ENCODE measurements at regions not wholly inside any gene's neighbourhood (a gene's known extent, or its start where the extent isn't known, plus 50 kb on each side); places are given as distances from the start of the nearest gene placed in this dataset.
"Not testable (repeated sequence)": the region's sequence is repeated elsewhere in the genome, so short reads cannot be mapped to it uniquely, and the experiment has no call there.

- H3K4me3 Mint-ChIP-seq = no peak overlapping the region
- peaks cover 6% of the 10 kb centered on the region for H3K27me3 Mint-ChIP-seq (ENCODE audit: low read depth)
- H3K27ac Mint-ChIP-seq = no peak overlapping the region
- peak; percentile 66 to 74 (median 66) for TF ChIP-seq CTCF (IDR thresholded peaks at IDR 0.05; ENCODE audit: unreplicated experiment in 3 of 3)
- peaks cover 8% of the 10 kb centered on the region for H3K4me1 Mint-ChIP-seq
- H3K36me3 Mint-ChIP-seq (ENCODE audit: low read depth) = no peaks in the 10 kb centered on the region
- H3K9me3 Mint-ChIP-seq = peaks cover 20% of the 10 kb centered on the region
These were observed 99.0 kb upstream of the SLC1A3 start for GRCh38 chr5:36507332-36507952.

GRCh38 chr5:36508331-36508730, 98.1 kb upstream of the SLC1A3 start:
- H3K27me3 Mint-ChIP-seq (ENCODE audit: low read depth); H3K4me3 Mint-ChIP-seq; H3K36me3 Mint-ChIP-seq (ENCODE audit: low read depth); H3K4me1 Mint-ChIP-seq; H3K27ac Mint-ChIP-seq: not testable (repeated sequence)
- H3K9me3 Mint-ChIP-seq = peaks cover 20% of the 10 kb centered on the region

GRCh38 chr5:36513647-36514046, 92.8 kb upstream of the SLC1A3 start:
- not testable (repeated sequence) for H3K27me3 Mint-ChIP-seq (ENCODE audit: low read depth); H3K4me3 Mint-ChIP-seq; H3K36me3 Mint-ChIP-seq (ENCODE audit: low read depth); H3K27ac Mint-ChIP-seq; H3K4me1 Mint-ChIP-seq
- peaks cover 16% of the 10 kb centered on the region for H3K9me3 Mint-ChIP-seq

- no peaks in the 10 kb centered on the region for H3K27me3 Mint-ChIP-seq (ENCODE audit: low read depth)
- H3K36me3 Mint-ChIP-seq (ENCODE audit: low read depth) = no peaks in the 10 kb centered on the region
- H3K27ac Mint-ChIP-seq = no peak overlapping the region
- no peak overlapping the region for H3K4me3 Mint-ChIP-seq
- H3K4me1 Mint-ChIP-seq = peaks cover 4% of the 10 kb centered on the region
- no peak for TF ChIP-seq CTCF (IDR thresholded peaks at IDR 0.05; ENCODE audit: unreplicated experiment in 3 of 3)
- H3K9me3 Mint-ChIP-seq = no peaks in the 10 kb centered on the region
These were observed 86.5 kb upstream of the SLC1A3 start for GRCh38 chr5:36519881-36520280.

GRCh38 chr5:36521219-36521618, 85.2 kb upstream of the SLC1A3 start:
- H3K36me3 Mint-ChIP-seq (ENCODE audit: low read depth) = no peaks in the 10 kb centered on the region
- H3K4me1 Mint-ChIP-seq = peaks cover 4% of the 10 kb centered on the region
- no peaks in the 10 kb centered on the region for H3K9me3 Mint-ChIP-seq
- no peak overlapping the region for H3K4me3 Mint-ChIP-seq
- H3K27ac Mint-ChIP-seq = no peak overlapping the region
- no peak for TF ChIP-seq CTCF (IDR thresholded peaks at IDR 0.05; ENCODE audit: unreplicated experiment in 3 of 3)
- no peaks in the 10 kb centered on the region for H3K27me3 Mint-ChIP-seq (ENCODE audit: low read depth)

GRCh38 chr5:36521838-36522745, 84.3 kb upstream of the SLC1A3 start:
- H3K27ac Mint-ChIP-seq = no peak overlapping the region
- no peak overlapping the region for H3K4me3 Mint-ChIP-seq
- peaks cover 4% of the 10 kb centered on the region for H3K4me1 Mint-ChIP-seq
- H3K36me3 Mint-ChIP-seq (ENCODE audit: low read depth) = no peaks in the 10 kb centered on the region
- TF ChIP-seq CTCF (IDR thresholded peaks at IDR 0.05; ENCODE audit: unreplicated experiment in 3 of 3) = no peak
- H3K27me3 Mint-ChIP-seq (ENCODE audit: low read depth) = no peaks in the 10 kb centered on the region
- no peaks in the 10 kb centered on the region for H3K9me3 Mint-ChIP-seq

- Mint-ChIP-seq H3K4me1 (peaks cover 4% of the 10 kb centered on the region), H3K4me3 (no peak overlapping the region), H3K27ac (no peak overlapping the region), H3K36me3 (ENCODE audit: low read depth) (no peaks in the 10 kb centered on the region), H3K27me3 (ENCODE audit: low read depth) (no peaks in the 10 kb centered on the region), H3K9me3 (no peaks in the 10 kb centered on the region)
- TF ChIP-seq CTCF (IDR thresholded peaks at IDR 0.05; ENCODE audit: unreplicated experiment in 3 of 3) = no peak
These were observed 83.7 kb upstream of the SLC1A3 start for GRCh38 chr5:36522746-36523065.

Measured in nephron (organoid).